ENCODE measurements at regions not wholly inside any gene's neighbourhood (a gene's known extent, or its start where the extent isn't known, plus 50 kb on each side); places are given as distances from the start of the nearest gene placed in this dataset.
A peak's percentile ranks its signal among the peaks of the same experiment; 100 is the strongest.

DNA sequence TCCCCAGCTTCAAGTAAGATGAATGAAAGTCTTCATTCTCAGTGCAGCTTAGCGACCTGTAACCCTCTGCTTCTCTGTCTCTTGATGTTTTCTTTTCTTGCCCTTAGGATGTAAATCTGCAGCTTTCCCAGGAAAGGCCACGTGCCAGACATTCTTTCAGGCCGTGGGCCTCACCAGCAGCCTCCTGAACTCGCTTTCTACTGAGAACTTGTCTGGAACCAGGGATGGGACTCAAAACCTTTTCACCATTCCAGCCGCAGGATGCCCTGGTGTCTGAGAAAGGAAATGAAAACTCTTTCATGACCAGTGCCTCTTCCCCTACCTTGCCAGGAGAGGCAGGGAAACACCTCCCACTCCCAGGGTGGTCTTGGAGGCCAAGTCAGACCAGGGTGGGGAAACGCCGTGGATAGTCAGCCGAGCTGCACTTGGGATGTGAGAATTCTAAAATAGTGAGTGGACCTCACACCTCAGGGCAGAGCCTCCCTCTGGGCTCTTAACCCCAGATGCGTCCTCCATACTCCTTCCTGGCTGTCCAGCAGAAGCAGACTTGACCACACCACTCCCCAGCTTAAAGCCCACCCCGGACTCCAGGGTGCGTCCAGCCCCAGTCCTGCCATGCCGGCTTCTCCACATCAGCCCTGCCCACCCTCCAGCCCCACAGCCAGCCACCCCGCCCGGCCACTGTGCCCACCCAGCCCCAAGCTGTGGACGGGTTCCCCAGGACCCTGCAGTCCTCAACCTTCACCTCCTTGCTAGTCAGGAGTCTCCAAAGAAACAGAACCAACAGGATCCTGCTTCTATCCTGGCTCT is 115.5 kb downstream of the TWIST2 start:
- Mint-ChIP-seq H3K4me1 (ENCODE audit: low read depth) (peaks cover 14% of the 10 kb centered on the region), H3K27me3 (ENCODE audit: low read depth) (peaks cover 4% of the 10 kb centered on the region), H3K27ac (ENCODE audit: unreplicated experiment) (peak overlapping the region; percentile 34)

GRCh38 chr2:238963971-238964328 is 116.1 kb downstream of the TWIST2 start:
- H3K4me3 Mint-ChIP-seq (ENCODE audit: unreplicated experiment) = no peak overlapping the region
- H3K27me3 Mint-ChIP-seq (ENCODE audit: low read depth) = peaks cover 4% of the 10 kb centered on the region
- H3K9me3 Mint-ChIP-seq (ENCODE audit: low read depth) = peaks cover 15% of the 10 kb centered on the region
- no peak for TF ChIP-seq CTCF (IDR thresholded peaks at IDR 0.05)
- no peak for DNase-seq (ENCODE audit: low spot score)
- no peak overlapping the region for H3K27ac Mint-ChIP-seq (ENCODE audit: unreplicated experiment)
- peaks cover 4% of the 10 kb centered on the region for H3K36me3 Mint-ChIP-seq (ENCODE audit: low read depth)
- peaks cover 18% of the 10 kb centered on the region for H3K4me1 Mint-ChIP-seq (ENCODE audit: low read depth)

More for the DNA sequence above, 115.5 kb downstream of the TWIST2 start:
- no peak for TF ChIP-seq CTCF (IDR thresholded peaks at IDR 0.05)
- Mint-ChIP-seq H3K9me3 (ENCODE audit: low read depth) (peaks cover 16% of the 10 kb centered on the region), H3K4me3 (ENCODE audit: unreplicated experiment) (no peak overlapping the region), H3K36me3 (ENCODE audit: low read depth) (peaks cover 4% of the 10 kb centered on the region)
- no peak for DNase-seq (ENCODE audit: low spot score)

GRCh38 chr2:238964544-238965067 is 116.7 kb downstream of the TWIST2 start:
- no peak overlapping the region for H3K4me3 Mint-ChIP-seq (ENCODE audit: unreplicated experiment)
- peaks cover 18% of the 10 kb centered on the region for H3K4me1 Mint-ChIP-seq (ENCODE audit: low read depth)
- peaks cover 9% of the 10 kb centered on the region for H3K27me3 Mint-ChIP-seq (ENCODE audit: low read depth)
- peaks cover 4% of the 10 kb centered on the region for H3K36me3 Mint-ChIP-seq (ENCODE audit: low read depth)
- TF ChIP-seq CTCF (IDR thresholded peaks at IDR 0.05) = no peak
- DNase-seq (ENCODE audit: low spot score) = no peak
- H3K27ac Mint-ChIP-seq (ENCODE audit: unreplicated experiment) = no peak overlapping the region
- peaks cover 15% of the 10 kb centered on the region for H3K9me3 Mint-ChIP-seq (ENCODE audit: low read depth)

- H3K4me3 Mint-ChIP-seq (ENCODE audit: unreplicated experiment) = no peak overlapping the region
- H3K27ac Mint-ChIP-seq (ENCODE audit: unreplicated experiment) = no peak overlapping the region
- peaks cover 20% of the 10 kb centered on the region for H3K4me1 Mint-ChIP-seq (ENCODE audit: low read depth)
- TF ChIP-seq CTCF (IDR thresholded peaks at IDR 0.05) = no peak
- DNase-seq (ENCODE audit: low spot score) = no peak
- H3K9me3 Mint-ChIP-seq (ENCODE audit: low read depth) = peaks cover 8% of the 10 kb centered on the region
- peaks cover 2% of the 10 kb centered on the region for H3K36me3 Mint-ChIP-seq (ENCODE audit: low read depth)
- peaks cover 9% of the 10 kb centered on the region for H3K27me3 Mint-ChIP-seq (ENCODE audit: low read depth)
These were observed 117.6 kb downstream of the TWIST2 start for GRCh38 chr2:238965371-238966071.

- no peak for DNase-seq (ENCODE audit: low spot score)
- H3K4me3 Mint-ChIP-seq (ENCODE audit: unreplicated experiment) = no peak overlapping the region
- TF ChIP-seq CTCF (IDR thresholded peaks at IDR 0.05) = no peak
These were observed 118.4 kb downstream of the TWIST2 start for GRCh38 chr2:238966072-238966937.

More at GRCh38 chr2:238966072-238966937, 118.4 kb downstream of the TWIST2 start:
- Mint-ChIP-seq H3K9me3 (ENCODE audit: low read depth) (peaks cover under 1% of the 10 kb centered on the region), H3K27ac (ENCODE audit: unreplicated experiment) (no peak overlapping the region), H3K36me3 (ENCODE audit: low read depth) (peaks cover 2% of the 10 kb centered on the region), H3K27me3 (ENCODE audit: low read depth) (peaks cover 9% of the 10 kb centered on the region), H3K4me1 (ENCODE audit: low read depth) (peaks cover 20% of the 10 kb centered on the region)

Measured in chondrocyte (in vitro differentiated cells).